ENCODE measurements at regions not wholly inside any gene's neighbourhood (a gene's known extent, or its start where the extent isn't known, plus 50 kb on each side); places are given as distances from the start of the nearest gene placed in this dataset.

- no peak for ATAC-seq
- intact Hi-C loops (cut with DNase I), result loop anchor here in 1 of 10 donors (10.0 kb wide), 2 partner anchors 1095 to 1165 kb away; no protein-coding TSS in a partner anchor
- Histone ChIP-seq H3K27me3 (no peaks in the 10 kb centered on the region), H3K27ac (no peak overlapping the region), H3K9me3 (no peaks in the 10 kb centered on the region), H3K4me1 (no peaks in the 10 kb centered on the region), H3K4me3 (no peak overlapping the region), H3K36me3 (no peaks in the 10 kb centered on the region)
- WGBS, 2 donors, result 70 to 71% methylated on average over 2 of the region's 2 CpGs
- no peak for DNase-seq
- no peak for TF ChIP-seq CTCF (IDR thresholded peaks at IDR 0.05)
Measured at GRCh38 chr5:114780290-114780689, 389.4 kb downstream of the TRIM36 start.

GRCh38 chr5:114744406-114744805 is 382.5 kb downstream of the KCNN2 start:
- no peak for DNase-seq
- no peaks in the 10 kb centered on the region for H3K27me3 ChIP-seq
- no peak for TF ChIP-seq CTCF (IDR thresholded peaks at IDR 0.05)
- intact Hi-C loops (cut with DNase I), result no loop called here
- WGBS, 2 donors, result 71 to 76% methylated on average over 3 of the region's 3 CpGs
- no peaks in the 10 kb centered on the region for H3K4me1 ChIP-seq
- no peak for ATAC-seq
- H3K9me3 ChIP-seq, result peaks cover 0 to 5% (median 0%) of the 10 kb centered on the region in 11 donors
- no peak overlapping the region for H3K4me3 ChIP-seq
- no peak overlapping the region for H3K27ac ChIP-seq
- no peaks in the 10 kb centered on the region for H3K36me3 ChIP-seq

- Histone ChIP-seq H3K4me1 (no peaks in the 10 kb centered on the region), H3K9me3 (peaks cover 0 to 14% (median 0%) of the 10 kb centered on the region in 11 donors), H3K27ac (no peak overlapping the region), H3K4me3 (no peak overlapping the region), H3K36me3 (no peaks in the 10 kb centered on the region), H3K27me3 (no peaks in the 10 kb centered on the region)
- no peak for ATAC-seq
- intact Hi-C loops (cut with DNase I), result no loop called here
- TF ChIP-seq CTCF (IDR thresholded peaks at IDR 0.05), result no peak
- DNase-seq, result no peak
- WGBS, 2 donors, result 57 to 63% methylated on average over 1 of the region's 1 CpG
Measured at GRCh38 chr5:114734238-114734637, 372.4 kb downstream of the KCNN2 start.

- Histone ChIP-seq H3K36me3 (no peaks in the 10 kb centered on the region), H3K9me3 (peaks cover 0 to 4% (median 0%) of the 10 kb centered on the region in 11 donors), H3K4me3 (no peak overlapping the region), H3K27me3 (no peaks in the 10 kb centered on the region), H3K27ac (no peak overlapping the region), H3K4me1 (no peaks in the 10 kb centered on the region)
- DNase-seq (no peak), ATAC-seq (no peak)
- TF ChIP-seq CTCF (IDR thresholded peaks at IDR 0.05), result no peak
- intact Hi-C loops (cut with DNase I), result no loop called here
- 83 to 88% methylated on average over 1 of the region's 1 CpG for WGBS, 2 donors
Measured at GRCh38 chr5:114729986-114730385, 368.1 kb downstream of the KCNN2 start.
